Fibroblast of the aortic adventitia (primary cell): ENCODE measurements at regions not wholly inside any gene's neighbourhood (a gene's known extent, or its start where the extent isn't known, plus 50 kb on each side); places are given as distances from the start of the nearest gene placed in this dataset.
"Not testable (repeated sequence)": the region's sequence is repeated elsewhere in the genome, so short reads cannot be mapped to it uniquely, and the experiment has no call there.

Experiments used
- DNase-seq: peaks from one replicate; pipeline ENCODE4 v3.0.0-alpha.2; 2010; ENCODE audit warnings: low read depth
- H3K4me3 ChIP-seq: 2 replicates; pipeline ENCODE4 v1.5.1; 2011; ENCODE audit warnings: low read depth, mild to moderate bottlenecking, control low read depth, low read length, moderate library complexity
- CTCF ChIP-seq: IDR thresholded peaks from 2 replicates; pipeline ENCODE4 v1.5.1; 2011; ENCODE audit warnings: mild to moderate bottlenecking, low read length, control low read depth, inconsistent platforms; ENCODE audit not compliant: insufficient read depth

DNA sequence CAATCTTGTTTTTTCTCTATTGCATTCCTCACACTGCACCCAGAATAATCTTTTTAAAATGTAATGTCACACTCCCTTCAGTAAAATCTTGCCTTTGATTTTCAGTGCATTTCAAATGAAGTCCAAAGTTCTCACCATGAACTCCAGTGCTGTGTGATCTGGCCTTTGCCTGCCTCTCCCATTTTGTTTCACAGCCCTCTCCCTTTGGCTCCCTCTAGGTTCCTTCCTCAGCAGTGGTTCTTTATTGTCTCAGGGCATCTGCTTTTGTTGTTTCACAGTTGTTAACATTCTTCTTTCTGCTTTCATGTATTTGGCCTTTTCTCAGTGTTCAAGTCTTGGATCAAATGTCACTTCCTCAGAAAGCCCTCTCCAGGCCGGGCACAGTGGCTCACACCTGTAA, 84.5 kb upstream of the AMN1 start:
- DNase-seq: peak; percentile 17
- peak; percentile 22 for TF ChIP-seq CTCF
- H3K4me3 ChIP-seq: no peak overlapping the region

- no peak for TF ChIP-seq CTCF
- DNase-seq: no peak
- no peak overlapping the region for H3K4me3 ChIP-seq
Measured at GRCh38 chr12:31807773-31808097, 78.9 kb upstream of the AMN1 start.

DNA sequence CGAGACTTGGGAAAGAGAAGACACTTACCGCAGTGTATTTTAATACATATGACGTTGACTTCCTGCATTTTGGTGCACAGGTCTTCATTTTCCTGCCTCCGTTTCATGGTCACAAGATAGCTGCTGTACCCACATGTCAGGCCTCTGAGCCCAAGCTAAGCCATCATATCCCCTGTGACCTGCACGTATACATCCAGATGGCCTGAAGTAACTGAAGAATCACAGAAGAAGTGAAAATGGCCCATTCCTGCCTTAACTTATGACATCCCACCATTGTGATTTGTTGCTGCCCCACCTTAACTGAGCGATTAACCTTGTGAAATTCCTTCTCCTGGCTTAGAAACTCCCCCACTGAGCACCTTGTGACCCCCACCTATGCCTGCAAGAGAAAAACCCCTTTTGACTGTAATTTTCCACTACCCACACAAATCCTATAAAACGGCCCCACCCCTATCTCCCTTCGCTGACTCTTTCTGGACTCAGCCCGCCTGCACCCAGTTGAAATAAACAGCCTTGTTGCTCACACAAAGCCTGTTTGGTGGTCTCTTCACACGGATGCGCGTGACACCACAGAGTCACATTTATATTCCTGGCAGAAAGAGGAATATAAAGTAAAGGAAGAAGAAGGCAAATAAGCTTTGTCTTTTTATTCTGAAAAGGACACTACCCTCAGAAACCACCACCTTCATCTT, 78.4 kb upstream of the AMN1 start:
- not testable (repeated sequence) for H3K4me3 ChIP-seq, DNase-seq

- not testable (repeated sequence) for H3K4me3 ChIP-seq
Measured at GRCh38 chr12:31805681-31806080, 76.9 kb upstream of the AMN1 start.

DNA sequence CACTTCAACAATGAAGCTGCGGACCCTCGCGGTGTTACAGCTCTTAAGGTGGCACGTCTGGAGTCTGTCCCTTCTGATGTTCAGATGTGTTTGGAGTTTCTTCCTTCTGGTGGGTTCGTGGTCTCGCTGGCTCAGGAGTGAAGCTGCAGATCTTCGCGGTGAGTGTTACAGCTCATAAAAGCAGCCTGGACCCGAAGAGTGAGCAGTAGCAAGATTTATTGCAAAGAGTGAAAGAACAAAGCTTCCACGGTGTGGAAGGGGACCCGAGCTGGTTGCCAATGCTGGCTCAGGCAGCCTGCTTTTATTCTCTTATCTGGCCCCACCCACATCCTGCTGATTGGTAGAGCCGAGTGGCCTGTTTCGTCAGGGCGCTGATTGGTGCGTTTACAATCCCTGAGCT, 75.9 kb upstream of the AMN1 start:
- not testable (repeated sequence) for DNase-seq, H3K4me3 ChIP-seq

More at GRCh38 chr12:31805681-31806080, 76.9 kb upstream of the AMN1 start:
- DNase-seq: not testable (repeated sequence)

DNA sequence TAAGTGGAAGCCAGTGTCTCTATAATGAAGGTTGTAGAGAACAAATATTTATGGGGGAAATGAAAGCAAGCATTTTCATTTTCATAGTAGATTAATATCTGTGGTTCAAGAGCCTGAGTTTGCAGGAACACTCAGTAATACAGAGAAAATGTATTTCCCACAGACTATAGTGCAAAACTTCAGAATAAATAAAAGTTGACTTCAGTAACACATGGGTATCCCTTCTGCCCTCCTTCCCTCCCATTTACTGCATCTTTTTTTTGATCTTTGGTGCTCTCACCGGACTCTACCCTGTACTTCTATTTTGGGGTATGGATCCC, 75.3 kb upstream of the AMN1 start:
- H3K4me3 ChIP-seq: no peak overlapping the region
- DNase-seq: no peak
- no peak for TF ChIP-seq CTCF

DNA sequence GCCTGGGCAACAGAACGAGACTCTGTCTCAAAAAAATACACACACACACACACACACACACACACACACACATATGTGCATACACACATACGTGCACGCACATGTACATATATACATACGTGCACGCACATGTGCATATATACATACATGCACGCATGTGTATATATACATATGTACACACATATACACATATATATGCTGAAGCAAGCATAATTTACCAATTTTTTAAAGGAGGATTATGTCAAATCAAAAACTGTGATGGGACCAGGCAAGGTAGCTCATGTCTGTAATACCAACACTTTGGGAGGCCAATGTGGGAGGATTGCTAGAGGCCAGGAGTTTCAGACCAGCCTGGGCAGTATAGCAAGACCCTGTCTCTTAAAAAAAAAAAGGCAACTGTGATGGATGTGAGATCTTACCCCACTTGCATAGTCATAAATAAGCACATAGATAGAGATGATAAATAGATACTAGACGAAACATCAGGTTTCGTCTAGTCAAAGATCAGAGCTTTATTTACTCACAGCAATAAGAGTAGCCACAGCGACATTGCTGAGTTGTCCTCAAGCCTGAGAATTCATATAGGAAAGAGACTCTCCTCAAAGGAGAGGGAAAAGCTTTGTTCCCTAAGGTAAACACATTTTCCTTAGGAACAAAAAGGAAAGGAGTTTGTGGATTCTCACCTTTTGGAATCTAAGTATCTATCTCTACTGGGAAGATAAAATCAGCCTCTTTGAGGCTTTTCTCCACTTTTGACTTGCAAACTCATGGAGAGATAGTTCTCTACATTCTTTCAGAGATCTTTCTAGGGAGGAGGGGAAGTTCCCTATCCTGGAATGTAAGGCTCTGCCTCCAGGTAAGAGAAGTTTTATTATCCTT, 74.7 kb upstream of the AMN1 start:
- no peak for TF ChIP-seq CTCF
- no peak for DNase-seq
- H3K4me3 ChIP-seq: no peak overlapping the region

GRCh38 chr12:31801872-31802271, 73.1 kb upstream of the AMN1 start:
- TF ChIP-seq CTCF: no peak
- no peak for DNase-seq
- H3K4me3 ChIP-seq: no peak overlapping the region
